Osteoblast (primary cell): ENCODE measurements at regions not wholly inside any gene's neighbourhood (a gene's known extent, or its start where the extent isn't known, plus 50 kb on each side); places are given as distances from the start of the nearest gene placed in this dataset.
A peak's percentile ranks its signal among the peaks of the same experiment; 100 is the strongest.

Experiments used
- DNase-seq: peaks from one replicate; pipeline ENCODE4 v3.0.0; 2011; ENCODE audit warnings: low spot score, mixed read lengths; ENCODE audit not compliant: insufficient read length; ENCODE audit errors: missing footprints
- H2AFZ ChIP-seq: 2 replicates; pipeline ENCODE4 v1.6.0; 2011; ENCODE audit warnings: mild to moderate bottlenecking, low read length
- H3K27ac ChIP-seq: 2 replicates; pipeline ENCODE4 v1.5.1; 2011; ENCODE audit warnings: mild to moderate bottlenecking, low read depth, low read length, moderate library complexity
- H3K27me3 ChIP-seq: 2 replicates; pipeline ENCODE4 v1.6.0; 2012; ENCODE audit warnings: mild to moderate bottlenecking, control low read depth, inconsistent platforms, low read length, moderate library complexity; ENCODE audit not compliant: insufficient read depth
- H3K36me3 ChIP-seq: 2 replicates; pipeline ENCODE4 v1.5.1; 2011; ENCODE audit warnings: mild to moderate bottlenecking, low read length, control low read depth, moderate library complexity; ENCODE audit not compliant: insufficient read depth
- H3K4me1 ChIP-seq: 2 replicates; pipeline ENCODE4 v1.5.1; 2011; ENCODE audit warnings: mild to moderate bottlenecking, low read length, control low read depth, moderate library complexity; ENCODE audit not compliant: insufficient read depth
- H3K4me2 ChIP-seq: 2 replicates; pipeline ENCODE4 v1.6.0; 2011; ENCODE audit warnings: mild to moderate bottlenecking, low read length; ENCODE audit not compliant: insufficient read depth
- H3K4me3 ChIP-seq: fragments of 200-600 bp; sonication (generic); 3 replicates; pipeline ENCODE4 v1.5.1; 2012; ENCODE audit warnings: mild to moderate bottlenecking, low read length, inconsistent platforms; ENCODE audit not compliant: insufficient read depth
- H3K79me2 ChIP-seq: 2 replicates; pipeline ENCODE4 v1.6.0; 2012; ENCODE audit warnings: mild to moderate bottlenecking, low read length, control low read depth, inconsistent platforms; ENCODE audit not compliant: insufficient read depth
- H3K9me3 ChIP-seq: 2 replicates; pipeline ENCODE4 v1.5.1; 2011; ENCODE audit warnings: low read depth, low read length, control low read depth
- H4K20me1 ChIP-seq: 2 replicates; pipeline ENCODE4 v1.6.0; 2012; ENCODE audit warnings: mild to moderate bottlenecking, low read length, control low read depth; ENCODE audit not compliant: insufficient read depth
- TF ChIP-seq, protein P1 (sequence below): IDR thresholded peaks from 2 replicates; pipeline ENCODE4 v1.5.1; 2011; ENCODE audit warnings: mild to moderate bottlenecking, low read depth, low read length, moderate library complexity; ENCODE audit errors: extremely low read depth

- H3K9me3 ChIP-seq: no peaks in the 10 kb centered on the region
- TF ChIP-seq, protein P1, sequence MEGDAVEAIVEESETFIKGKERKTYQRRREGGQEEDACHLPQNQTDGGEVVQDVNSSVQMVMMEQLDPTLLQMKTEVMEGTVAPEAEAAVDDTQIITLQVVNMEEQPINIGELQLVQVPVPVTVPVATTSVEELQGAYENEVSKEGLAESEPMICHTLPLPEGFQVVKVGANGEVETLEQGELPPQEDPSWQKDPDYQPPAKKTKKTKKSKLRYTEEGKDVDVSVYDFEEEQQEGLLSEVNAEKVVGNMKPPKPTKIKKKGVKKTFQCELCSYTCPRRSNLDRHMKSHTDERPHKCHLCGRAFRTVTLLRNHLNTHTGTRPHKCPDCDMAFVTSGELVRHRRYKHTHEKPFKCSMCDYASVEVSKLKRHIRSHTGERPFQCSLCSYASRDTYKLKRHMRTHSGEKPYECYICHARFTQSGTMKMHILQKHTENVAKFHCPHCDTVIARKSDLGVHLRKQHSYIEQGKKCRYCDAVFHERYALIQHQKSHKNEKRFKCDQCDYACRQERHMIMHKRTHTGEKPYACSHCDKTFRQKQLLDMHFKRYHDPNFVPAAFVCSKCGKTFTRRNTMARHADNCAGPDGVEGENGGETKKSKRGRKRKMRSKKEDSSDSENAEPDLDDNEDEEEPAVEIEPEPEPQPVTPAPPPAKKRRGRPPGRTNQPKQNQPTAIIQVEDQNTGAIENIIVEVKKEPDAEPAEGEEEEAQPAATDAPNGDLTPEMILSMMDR: no peak
- H3K4me2 ChIP-seq: no peak overlapping the region
- peaks cover 4% of the 10 kb centered on the region for H3K4me1 ChIP-seq
- no peaks in the 10 kb centered on the region for H3K79me2 ChIP-seq
- H2AFZ ChIP-seq: no peak overlapping the region
- H3K27me3 ChIP-seq: no peaks in the 10 kb centered on the region
- no peak overlapping the region for H3K27ac ChIP-seq
- no peaks in the 10 kb centered on the region for H3K36me3 ChIP-seq
- H4K20me1 ChIP-seq: no peaks in the 10 kb centered on the region
- no peak for DNase-seq
- no peak overlapping the region for H3K4me3 ChIP-seq
These were observed 503.4 kb upstream of the MDFIC2 start for GRCh38 chr3:70815817-70816216.

DNA sequence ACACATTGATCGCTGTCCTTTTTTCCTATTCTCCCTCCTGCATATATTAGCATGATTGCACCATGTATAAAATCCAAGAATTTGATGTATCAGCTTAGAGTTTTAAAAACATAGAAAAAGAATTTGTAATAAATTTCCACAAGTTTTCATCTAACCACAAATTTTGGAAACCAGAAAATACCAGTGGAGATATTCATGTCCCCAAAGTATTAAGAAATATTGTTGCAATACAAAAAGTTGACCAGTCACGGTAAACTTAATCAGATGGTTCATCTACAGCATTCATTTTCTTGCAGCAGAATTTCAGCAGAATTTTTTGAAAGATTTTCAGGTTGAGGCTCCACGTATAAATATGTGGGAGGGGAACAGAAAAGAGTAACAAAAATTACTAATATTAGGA, 500.9 kb upstream of the MDFIC2 start:
- Histone ChIP-seq H3K4me2 (no peak overlapping the region), H3K79me2 (no peaks in the 10 kb centered on the region), H3K27me3 (no peaks in the 10 kb centered on the region), H3K4me1 (peaks cover 4% of the 10 kb centered on the region), H3K9me3 (no peaks in the 10 kb centered on the region), H4K20me1 (no peaks in the 10 kb centered on the region), H3K36me3 (no peaks in the 10 kb centered on the region), H3K27ac (no peak overlapping the region), H3K4me3 (no peak overlapping the region), H2AFZ (no peak overlapping the region)
- DNase-seq: no peak
- TF ChIP-seq, protein P1: no peak

DNA sequence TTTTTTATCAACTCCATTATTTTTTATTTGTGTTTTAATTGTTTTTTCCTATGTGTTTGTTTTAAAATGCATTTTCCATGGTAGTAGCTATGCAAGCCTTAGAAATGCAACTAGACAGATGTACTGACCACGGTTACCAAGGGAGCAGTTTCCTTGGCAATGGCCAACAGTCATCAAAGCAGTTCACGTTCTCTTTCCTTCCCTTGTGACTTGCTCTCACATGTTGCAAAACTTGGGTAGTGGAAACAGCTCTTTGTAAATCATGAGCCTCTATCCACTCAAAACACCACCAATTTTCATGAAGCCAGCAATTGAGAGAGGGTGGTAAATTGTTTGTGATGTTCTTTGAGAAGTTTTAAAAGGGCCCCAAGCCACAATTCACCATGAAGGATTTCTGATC, 499.4 kb upstream of the MDFIC2 start:
- Histone ChIP-seq H3K27me3 (no peaks in the 10 kb centered on the region), H3K4me3 (no peak overlapping the region), H3K27ac (peak overlapping the region; percentile 62), H4K20me1 (no peaks in the 10 kb centered on the region), H3K79me2 (no peaks in the 10 kb centered on the region), H3K9me3 (no peaks in the 10 kb centered on the region), H3K4me2 (no peak overlapping the region), H3K4me1 (peaks cover 4% of the 10 kb centered on the region), H3K36me3 (no peaks in the 10 kb centered on the region), H2AFZ (no peak overlapping the region)
- DNase-seq: no peak
- TF ChIP-seq, protein P1: no peak

- Histone ChIP-seq H3K4me2 (no peak overlapping the region), H3K4me1 (peaks cover 23% of the 10 kb centered on the region), H3K79me2 (no peaks in the 10 kb centered on the region), H3K27ac (no peak overlapping the region), H3K27me3 (no peaks in the 10 kb centered on the region), H3K9me3 (no peaks in the 10 kb centered on the region), H3K36me3 (no peaks in the 10 kb centered on the region), H4K20me1 (no peaks in the 10 kb centered on the region), H3K4me3 (no peak overlapping the region), H2AFZ (no peak overlapping the region)
- TF ChIP-seq, protein P1: no peak
- no peak for DNase-seq
These were observed 496.4 kb upstream of the MDFIC2 start for GRCh38 chr3:70808881-70809280.
